ENCODE measurements at regions not wholly inside any gene's neighbourhood (a gene's known extent, or its start where the extent isn't known, plus 50 kb on each side); places are given as distances from the start of the nearest gene placed in this dataset.

DNA sequence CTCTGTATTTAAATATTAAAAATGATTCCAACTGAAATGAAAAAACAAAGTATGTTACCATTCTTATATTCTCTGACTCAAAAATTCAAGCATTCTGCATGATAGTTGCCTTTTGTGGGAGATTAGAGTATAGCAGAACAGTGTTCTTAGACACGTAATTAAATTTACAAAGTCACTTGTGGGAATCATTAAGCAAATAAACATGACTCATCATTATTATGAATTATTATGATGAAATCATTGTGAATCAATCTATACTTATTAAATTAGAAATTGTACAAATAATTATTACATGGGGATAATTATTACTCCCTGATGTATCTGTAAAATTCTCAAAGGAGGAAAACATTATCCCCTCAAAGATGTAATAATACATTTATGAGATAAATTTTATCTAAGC lies 358.9 kb upstream of the FSTL5 start (continued):
- TF ChIP-seq, protein P1, sequence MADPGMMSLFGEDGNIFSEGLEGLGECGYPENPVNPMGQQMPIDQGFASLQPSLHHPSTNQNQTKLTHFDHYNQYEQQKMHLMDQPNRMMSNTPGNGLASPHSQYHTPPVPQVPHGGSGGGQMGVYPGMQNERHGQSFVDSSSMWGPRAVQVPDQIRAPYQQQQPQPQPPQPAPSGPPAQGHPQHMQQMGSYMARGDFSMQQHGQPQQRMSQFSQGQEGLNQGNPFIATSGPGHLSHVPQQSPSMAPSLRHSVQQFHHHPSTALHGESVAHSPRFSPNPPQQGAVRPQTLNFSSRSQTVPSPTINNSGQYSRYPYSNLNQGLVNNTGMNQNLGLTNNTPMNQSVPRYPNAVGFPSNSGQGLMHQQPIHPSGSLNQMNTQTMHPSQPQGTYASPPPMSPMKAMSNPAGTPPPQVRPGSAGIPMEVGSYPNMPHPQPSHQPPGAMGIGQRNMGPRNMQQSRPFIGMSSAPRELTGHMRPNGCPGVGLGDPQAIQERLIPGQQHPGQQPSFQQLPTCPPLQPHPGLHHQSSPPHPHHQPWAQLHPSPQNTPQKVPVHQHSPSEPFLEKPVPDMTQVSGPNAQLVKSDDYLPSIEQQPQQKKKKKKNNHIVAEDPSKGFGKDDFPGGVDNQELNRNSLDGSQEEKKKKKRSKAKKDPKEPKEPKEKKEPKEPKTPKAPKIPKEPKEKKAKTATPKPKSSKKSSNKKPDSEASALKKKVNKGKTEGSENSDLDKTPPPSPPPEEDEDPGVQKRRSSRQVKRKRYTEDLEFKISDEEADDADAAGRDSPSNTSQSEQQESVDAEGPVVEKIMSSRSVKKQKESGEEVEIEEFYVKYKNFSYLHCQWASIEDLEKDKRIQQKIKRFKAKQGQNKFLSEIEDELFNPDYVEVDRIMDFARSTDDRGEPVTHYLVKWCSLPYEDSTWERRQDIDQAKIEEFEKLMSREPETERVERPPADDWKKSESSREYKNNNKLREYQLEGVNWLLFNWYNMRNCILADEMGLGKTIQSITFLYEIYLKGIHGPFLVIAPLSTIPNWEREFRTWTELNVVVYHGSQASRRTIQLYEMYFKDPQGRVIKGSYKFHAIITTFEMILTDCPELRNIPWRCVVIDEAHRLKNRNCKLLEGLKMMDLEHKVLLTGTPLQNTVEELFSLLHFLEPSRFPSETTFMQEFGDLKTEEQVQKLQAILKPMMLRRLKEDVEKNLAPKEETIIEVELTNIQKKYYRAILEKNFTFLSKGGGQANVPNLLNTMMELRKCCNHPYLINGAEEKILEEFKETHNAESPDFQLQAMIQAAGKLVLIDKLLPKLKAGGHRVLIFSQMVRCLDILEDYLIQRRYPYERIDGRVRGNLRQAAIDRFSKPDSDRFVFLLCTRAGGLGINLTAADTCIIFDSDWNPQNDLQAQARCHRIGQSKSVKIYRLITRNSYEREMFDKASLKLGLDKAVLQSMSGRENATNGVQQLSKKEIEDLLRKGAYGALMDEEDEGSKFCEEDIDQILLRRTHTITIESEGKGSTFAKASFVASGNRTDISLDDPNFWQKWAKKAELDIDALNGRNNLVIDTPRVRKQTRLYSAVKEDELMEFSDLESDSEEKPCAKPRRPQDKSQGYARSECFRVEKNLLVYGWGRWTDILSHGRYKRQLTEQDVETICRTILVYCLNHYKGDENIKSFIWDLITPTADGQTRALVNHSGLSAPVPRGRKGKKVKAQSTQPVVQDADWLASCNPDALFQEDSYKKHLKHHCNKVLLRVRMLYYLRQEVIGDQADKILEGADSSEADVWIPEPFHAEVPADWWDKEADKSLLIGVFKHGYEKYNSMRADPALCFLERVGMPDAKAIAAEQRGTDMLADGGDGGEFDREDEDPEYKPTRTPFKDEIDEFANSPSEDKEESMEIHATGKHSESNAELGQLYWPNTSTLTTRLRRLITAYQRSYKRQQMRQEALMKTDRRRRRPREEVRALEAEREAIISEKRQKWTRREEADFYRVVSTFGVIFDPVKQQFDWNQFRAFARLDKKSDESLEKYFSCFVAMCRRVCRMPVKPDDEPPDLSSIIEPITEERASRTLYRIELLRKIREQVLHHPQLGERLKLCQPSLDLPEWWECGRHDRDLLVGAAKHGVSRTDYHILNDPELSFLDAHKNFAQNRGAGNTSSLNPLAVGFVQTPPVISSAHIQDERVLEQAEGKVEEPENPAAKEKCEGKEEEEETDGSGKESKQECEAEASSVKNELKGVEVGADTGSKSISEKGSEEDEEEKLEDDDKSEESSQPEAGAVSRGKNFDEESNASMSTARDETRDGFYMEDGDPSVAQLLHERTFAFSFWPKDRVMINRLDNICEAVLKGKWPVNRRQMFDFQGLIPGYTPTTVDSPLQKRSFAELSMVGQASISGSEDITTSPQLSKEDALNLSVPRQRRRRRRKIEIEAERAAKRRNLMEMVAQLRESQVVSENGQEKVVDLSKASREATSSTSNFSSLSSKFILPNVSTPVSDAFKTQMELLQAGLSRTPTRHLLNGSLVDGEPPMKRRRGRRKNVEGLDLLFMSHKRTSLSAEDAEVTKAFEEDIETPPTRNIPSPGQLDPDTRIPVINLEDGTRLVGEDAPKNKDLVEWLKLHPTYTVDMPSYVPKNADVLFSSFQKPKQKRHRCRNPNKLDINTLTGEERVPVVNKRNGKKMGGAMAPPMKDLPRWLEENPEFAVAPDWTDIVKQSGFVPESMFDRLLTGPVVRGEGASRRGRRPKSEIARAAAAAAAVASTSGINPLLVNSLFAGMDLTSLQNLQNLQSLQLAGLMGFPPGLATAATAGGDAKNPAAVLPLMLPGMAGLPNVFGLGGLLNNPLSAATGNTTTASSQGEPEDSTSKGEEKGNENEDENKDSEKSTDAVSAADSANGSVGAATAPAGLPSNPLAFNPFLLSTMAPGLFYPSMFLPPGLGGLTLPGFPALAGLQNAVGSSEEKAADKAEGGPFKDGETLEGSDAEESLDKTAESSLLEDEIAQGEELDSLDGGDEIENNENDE (IDR thresholded peaks at IDR 0.05; ENCODE audit: insufficient replicate concordance, low read length) = no peak
- TF ChIP-seq BACH1 (IDR thresholded peaks at IDR 0.05; ENCODE audit: low read length) = no peak
- no peak for TF ChIP-seq RAD21 (IDR thresholded peaks at IDR 0.05 in 1 of 2, conservative IDR thresholded peaks at IDR 0.05 in 1 of 2; ENCODE audit: low read depth in 2 of 2, low read length in 2 of 2)
- no peak for TF ChIP-seq MAFK (IDR thresholded peaks at IDR 0.05; ENCODE audit: low read depth, low read length)
- no peak for TF ChIP-seq RBBP5 (IDR thresholded peaks at IDR 0.05; ENCODE audit: borderline replicate concordance, low read depth, low read length)
- TF ChIP-seq, protein P2, sequence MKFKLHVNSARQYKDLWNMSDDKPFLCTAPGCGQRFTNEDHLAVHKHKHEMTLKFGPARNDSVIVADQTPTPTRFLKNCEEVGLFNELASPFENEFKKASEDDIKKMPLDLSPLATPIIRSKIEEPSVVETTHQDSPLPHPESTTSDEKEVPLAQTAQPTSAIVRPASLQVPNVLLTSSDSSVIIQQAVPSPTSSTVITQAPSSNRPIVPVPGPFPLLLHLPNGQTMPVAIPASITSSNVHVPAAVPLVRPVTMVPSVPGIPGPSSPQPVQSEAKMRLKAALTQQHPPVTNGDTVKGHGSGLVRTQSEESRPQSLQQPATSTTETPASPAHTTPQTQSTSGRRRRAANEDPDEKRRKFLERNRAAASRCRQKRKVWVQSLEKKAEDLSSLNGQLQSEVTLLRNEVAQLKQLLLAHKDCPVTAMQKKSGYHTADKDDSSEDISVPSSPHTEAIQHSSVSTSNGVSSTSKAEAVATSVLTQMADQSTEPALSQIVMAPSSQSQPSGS (IDR thresholded peaks at IDR 0.05; ENCODE audit: low read length) = no peak
- no peak for TF ChIP-seq SP4 (IDR thresholded peaks at IDR 0.05; ENCODE audit: low read length)
- TF ChIP-seq CHD1 (IDR thresholded peaks at IDR 0.05; ENCODE audit: low read depth, low read length) = no peak

All from H1 (cell line).